HG02970 (cell line): ENCODE measurements at regions not wholly inside any gene's neighbourhood (a gene's known extent, or its start where the extent isn't known, plus 50 kb on each side); places are given as distances from the start of the nearest gene placed in this dataset.

ENCODE experiments used
- ATAC-seq: cut with Tn5 transposase; IDR thresholded peaks from one replicate; pipeline ENCODE4 v1.9.1; 2021; ENCODE audit warnings: mild to moderate bottlenecking, moderate library complexity, moderate number of reproducible peaks; ENCODE audit not compliant: unreplicated experiment, low FRiP score

- ATAC-seq = no peak
These were observed 570.6 kb downstream of the EFNA5 start for GRCh38 chr5:107100121-107100520.

GRCh38 chr5:107099506-107099905 lies 571.2 kb downstream of the EFNA5 start:
- ATAC-seq = no peak

- no peak for ATAC-seq
These were observed 578.0 kb downstream of the EFNA5 start for GRCh38 chr5:107092695-107093094.

- no peak for ATAC-seq
These were observed 580.2 kb downstream of the EFNA5 start for GRCh38 chr5:107090506-107090905.

- no peak for ATAC-seq
These were observed 581.8 kb downstream of the EFNA5 start for GRCh38 chr5:107088907-107089306.

GRCh38 chr5:107085572-107085971 lies 585.2 kb downstream of the EFNA5 start:
- ATAC-seq = no peak

GRCh38 chr5:107074996-107075395 lies 595.7 kb downstream of the EFNA5 start:
- no peak for ATAC-seq

- no peak for ATAC-seq
These were observed 597.8 kb downstream of the EFNA5 start for GRCh38 chr5:107072967-107073366.

- ATAC-seq = no peak
These were observed 598.3 kb downstream of the EFNA5 start for GRCh38 chr5:107072440-107072839.

GRCh38 chr5:107068782-107069181 lies 602.0 kb downstream of the EFNA5 start:
- ATAC-seq = no peak

- ATAC-seq = no peak
These were observed 603.3 kb downstream of the EFNA5 start for GRCh38 chr5:107067395-107067794.

GRCh38 chr5:107063511-107063910 lies 607.2 kb downstream of the EFNA5 start:
- ATAC-seq = no peak

- ATAC-seq = no peak
These were observed 611.9 kb downstream of the EFNA5 start for GRCh38 chr5:107058803-107059202.

GRCh38 chr5:107058235-107058634 lies 612.5 kb downstream of the EFNA5 start:
- ATAC-seq = no peak

- ATAC-seq = no peak
These were observed 614.5 kb downstream of the EFNA5 start for GRCh38 chr5:107056278-107056677.

GRCh38 chr5:107047048-107047447 lies 623.7 kb downstream of the EFNA5 start:
- no peak for ATAC-seq

- ATAC-seq = no peak
These were observed 627.1 kb downstream of the EFNA5 start for GRCh38 chr5:107043665-107044064.

- ATAC-seq = no peak
These were observed 629.8 kb downstream of the EFNA5 start for GRCh38 chr5:107040907-107041306.

- no peak for ATAC-seq
These were observed 638.1 kb downstream of the EFNA5 start for GRCh38 chr5:107032629-107033028.

- ATAC-seq = no peak
These were observed 641.8 kb downstream of the EFNA5 start for GRCh38 chr5:107028938-107029337.

GRCh38 chr5:107025712-107026497 lies 644.8 kb downstream of the EFNA5 start:
- ATAC-seq = no peak

GRCh38 chr5:107023732-107024131 lies 647.0 kb downstream of the EFNA5 start:
- ATAC-seq = no peak

GRCh38 chr5:107021575-107021974 lies 649.2 kb downstream of the EFNA5 start:
- no peak for ATAC-seq
